ENCODE measurements at regions not wholly inside any gene's neighbourhood (a gene's known extent, or its start where the extent isn't known, plus 50 kb on each side); places are given as distances from the start of the nearest gene placed in this dataset.
"Not testable (repeated sequence)": the region's sequence is repeated elsewhere in the genome, so short reads cannot be mapped to it uniquely, and the experiment has no call there.

DNA sequence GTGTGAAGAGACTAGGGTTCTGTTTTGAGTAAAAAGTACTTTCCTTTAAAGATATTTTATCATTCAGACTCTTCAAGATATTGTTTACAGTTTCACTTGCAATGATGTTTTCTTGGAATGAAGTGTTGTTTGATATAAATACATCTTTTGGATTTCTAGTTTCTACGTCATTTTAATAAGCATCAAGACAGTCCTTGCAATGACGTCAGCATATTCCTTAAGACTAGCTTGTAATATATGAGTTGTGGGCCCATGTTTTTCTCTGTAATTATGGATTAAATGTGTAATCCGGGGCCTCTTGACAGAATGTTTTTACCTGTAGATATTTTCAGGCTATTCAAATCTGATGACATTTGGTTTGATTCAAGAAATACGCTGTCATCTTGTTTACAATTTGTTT lies 66.1 kb downstream of the RBMX2 start:
- Histone ChIP-seq H3K36me3 (no peaks in the 10 kb centered on the region), H3K4me3 (no peak overlapping the region), H3K27ac (no peak overlapping the region), H3K9me3 (no peaks in the 10 kb centered on the region), H3K27me3 (no peaks in the 10 kb centered on the region), H3K4me1 (no peaks in the 10 kb centered on the region)
- 54 to 73% methylated on average over 4 of the region's 4 CpGs for WGBS, 2 donors (ENCODE audit: low coverage in 1 of 2)
- ATAC-seq, result no peak
- TF ChIP-seq, protein P1, sequence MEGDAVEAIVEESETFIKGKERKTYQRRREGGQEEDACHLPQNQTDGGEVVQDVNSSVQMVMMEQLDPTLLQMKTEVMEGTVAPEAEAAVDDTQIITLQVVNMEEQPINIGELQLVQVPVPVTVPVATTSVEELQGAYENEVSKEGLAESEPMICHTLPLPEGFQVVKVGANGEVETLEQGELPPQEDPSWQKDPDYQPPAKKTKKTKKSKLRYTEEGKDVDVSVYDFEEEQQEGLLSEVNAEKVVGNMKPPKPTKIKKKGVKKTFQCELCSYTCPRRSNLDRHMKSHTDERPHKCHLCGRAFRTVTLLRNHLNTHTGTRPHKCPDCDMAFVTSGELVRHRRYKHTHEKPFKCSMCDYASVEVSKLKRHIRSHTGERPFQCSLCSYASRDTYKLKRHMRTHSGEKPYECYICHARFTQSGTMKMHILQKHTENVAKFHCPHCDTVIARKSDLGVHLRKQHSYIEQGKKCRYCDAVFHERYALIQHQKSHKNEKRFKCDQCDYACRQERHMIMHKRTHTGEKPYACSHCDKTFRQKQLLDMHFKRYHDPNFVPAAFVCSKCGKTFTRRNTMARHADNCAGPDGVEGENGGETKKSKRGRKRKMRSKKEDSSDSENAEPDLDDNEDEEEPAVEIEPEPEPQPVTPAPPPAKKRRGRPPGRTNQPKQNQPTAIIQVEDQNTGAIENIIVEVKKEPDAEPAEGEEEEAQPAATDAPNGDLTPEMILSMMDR (IDR thresholded peaks at IDR 0.05), result no peak
- TF ChIP-seq POLR2AphosphoS5 (IDR thresholded peaks at IDR 0.05) (no peak), EP300 (IDR thresholded peaks at IDR 0.05) (no peak), POLR2A (IDR thresholded peaks at IDR 0.05) (no peak)

- Histone ChIP-seq H3K4me3 (no peak overlapping the region), H3K27ac (no peak overlapping the region), H3K4me1 (no peaks in the 10 kb centered on the region), H3K36me3 (no peaks in the 10 kb centered on the region), H3K9me3 (no peaks in the 10 kb centered on the region), H3K27me3 (no peaks in the 10 kb centered on the region)
- 52 to 59% methylated on average over 3 of the region's 3 CpGs for WGBS, 2 donors (ENCODE audit: low coverage in 1 of 2)
- no peak for ATAC-seq
- TF ChIP-seq, protein P1 (IDR thresholded peaks at IDR 0.05), result no peak
- TF ChIP-seq POLR2A (IDR thresholded peaks at IDR 0.05) (no peak), POLR2AphosphoS5 (IDR thresholded peaks at IDR 0.05) (no peak)
Observed at GRCh38 chrX:130468395-130468923, 66.7 kb downstream of the RBMX2 start.

GRCh38 chrX:130482871-130483270 lies 81.1 kb downstream of the RBMX2 start:
- 57 to 58% methylated on average over 1 to 2 of the region's 2 CpGs for WGBS, 2 donors (ENCODE audit: low coverage in 1 of 2)
- no peaks in the 10 kb centered on the region for H3K9me3 ChIP-seq
- no peaks in the 10 kb centered on the region for H3K36me3 ChIP-seq
- no peak overlapping the region for H3K27ac ChIP-seq
- TF ChIP-seq EP300 (IDR thresholded peaks at IDR 0.05) (no peak), POLR2AphosphoS5 (IDR thresholded peaks at IDR 0.05) (no peak), POLR2A (IDR thresholded peaks at IDR 0.05) (no peak)
- TF ChIP-seq, protein P1 (IDR thresholded peaks at IDR 0.05), result no peak
- H3K4me1 ChIP-seq, result no peaks in the 10 kb centered on the region
- no peaks in the 10 kb centered on the region for H3K27me3 ChIP-seq
- ATAC-seq, result no peak
- H3K4me3 ChIP-seq, result no peak overlapping the region

- Histone ChIP-seq H3K36me3 (no peaks in the 10 kb centered on the region), H3K27me3 (no peaks in the 10 kb centered on the region), H3K4me3 (no peak overlapping the region), H3K27ac (no peak overlapping the region), H3K4me1 (no peaks in the 10 kb centered on the region), H3K9me3 (no peaks in the 10 kb centered on the region)
- WGBS, 2 donors (ENCODE audit: low coverage in 1 of 2), result 64% methylated on average over 1 of the region's 1 CpG; no CpG with 5 or more reads in 1 of the 2 donors
- ATAC-seq, result no peak
- no peak for TF ChIP-seq EP300 (IDR thresholded peaks at IDR 0.05)
- TF ChIP-seq, protein P1 (IDR thresholded peaks at IDR 0.05), result no peak
- TF ChIP-seq POLR2AphosphoS5 (IDR thresholded peaks at IDR 0.05), result no peak
- no peak for TF ChIP-seq POLR2A (IDR thresholded peaks at IDR 0.05)
Observed at GRCh38 chrX:130485870-130486269, 84.1 kb downstream of the RBMX2 start.

GRCh38 chrX:130495502-130495901 lies 93.7 kb downstream of the RBMX2 start:
- not testable (repeated sequence) for H3K27me3 ChIP-seq, H3K4me1 ChIP-seq, H3K36me3 ChIP-seq, H3K27ac ChIP-seq, H3K9me3 ChIP-seq, H3K4me3 ChIP-seq, ATAC-seq
- WGBS, 2 donors (ENCODE audit: low coverage in 1 of 2), result 78 to 94% methylated on average over 2 to 6 of the region's 10 CpGs
